Endothelial cell of umbilical vein (primary cell): ENCODE measurements at regions not wholly inside any gene's neighbourhood (a gene's known extent, or its start where the extent isn't known, plus 50 kb on each side); places are given as distances from the start of the nearest gene placed in this dataset.

Experiments used
- BruUV-seq: library from RNA; stranded (reverse); fragments of 400-500 nt; replicated peaks from 2 replicates; lab custom pipeline; 2021; lab: Mats Ljungman, UMichigan
- CTCF ChIA-PET: fragments of 300-600, 350-600 bp; sonication (Branson Sonifier 250); formaldehyde crosslinking; loops from one replicate; lab custom pipeline; 2021; ENCODE audit warnings: antibody characterized with exemption, inconsistent platforms; lab: Charles Lee
- POLR2A ChIA-PET: fragments of 300-600, 350-600 bp; sonication (Branson Sonifier 250); formaldehyde crosslinking; loops from one replicate; lab custom pipeline; 2021; ENCODE audit warnings: antibody characterized with exemption, inconsistent platforms; lab: Charles Lee
- DNase-seq: peaks from one replicate; pipeline ENCODE4 v3.0.0-alpha.2; 2011; ENCODE audit warnings: low read depth, low spot score
- FAIRE-seq: peaks from 2 replicates; lab custom pipeline; 2011; peaks lifted over from hg19 to GRCh38; lab: Jason Lieb, UNC
- H2AFZ ChIP-seq: 2 replicates; pipeline ENCODE4 v1.6.0; 2012; ENCODE audit warnings: low read depth, low read length, control low read depth, inconsistent platforms
- H3K27ac ChIP-seq: 2 replicates; pipeline ENCODE4 v1.5.1; 2011; ENCODE audit warnings: low read depth, mild to moderate bottlenecking, control low read depth, low read length, moderate library complexity; ENCODE audit not compliant: insufficient read depth
- H3K27me3 ChIP-seq, 2 experiments: 2 replicates each; pipeline versions ENCODE4 v1.6.0 to v1.6.1; 2011; ENCODE audit warnings: low read length in 2 of 2, mixed read lengths in 1 of 2; ENCODE audit not compliant: control insufficient read depth in 2 of 2, insufficient read depth in 2 of 2
- H3K36me3 ChIP-seq, 2 experiments: 2 replicates in 1 of 2; 3 replicates in 1 of 2; pipeline ENCODE4 v1.5.1; 2011; ENCODE audit warnings: low read length in 2 of 2, mild to moderate bottlenecking in 1 of 2, moderate library complexity in 1 of 2; ENCODE audit not compliant: control insufficient read depth in 2 of 2, insufficient read depth in 2 of 2; ENCODE audit errors: extremely low read depth in 1 of 2
- H3K4me1 ChIP-seq: 3 replicates; pipeline ENCODE4 v1.5.1; 2011; ENCODE audit warnings: mild to moderate bottlenecking, low read length; ENCODE audit not compliant: control insufficient read depth, insufficient read depth; ENCODE audit errors: extremely low read depth
- H3K4me2 ChIP-seq: 2 replicates; pipeline ENCODE4 v1.6.1; 2011; ENCODE audit warnings: low read length, control low read depth, mixed read lengths; ENCODE audit not compliant: insufficient read depth
- H3K4me3 ChIP-seq, 3 experiments: fragments of 200-600 bp in 1 of 3; sonication (generic), shearing (Covaris generic) in 1 of 3; replicated peaks in 1 of 3; 2 replicates each; pipeline ENCODE4 v1.5.1; 2011 to 2016; ENCODE audit warnings: control low read depth in 3 of 3, low read length in 3 of 3, mild to moderate bottlenecking in 2 of 3, inconsistent platforms in 1 of 3, low read depth in 1 of 3, moderate library complexity in 1 of 3; ENCODE audit not compliant: insufficient read depth in 1 of 3
- H3K79me2 ChIP-seq: 2 replicates; pipeline ENCODE4 v1.6.0; 2012; ENCODE audit warnings: low read length, inconsistent platforms; ENCODE audit not compliant: control insufficient read depth, insufficient read depth
- H3K9ac ChIP-seq: replicated peaks from 2 replicates; pipeline ENCODE3; 2011; ENCODE audit warnings: low read length, control low read depth; ENCODE audit not compliant: insufficient read depth; ENCODE audit errors: extremely low read depth
- H3K9me1 ChIP-seq: replicated peaks from 3 replicates; pipeline ENCODE4 v1.6.0; 2011; ENCODE audit warnings: mild to moderate bottlenecking, low read length; ENCODE audit not compliant: control insufficient read depth, insufficient read depth; ENCODE audit errors: extremely low read depth
- H3K9me3 ChIP-seq: replicated peaks from 2 replicates; pipeline ENCODE4 v1.5.1; 2012; ENCODE audit warnings: low read length, inconsistent platforms; ENCODE audit not compliant: control insufficient read depth, insufficient read depth
- H4K20me1 ChIP-seq: replicated peaks from 2 replicates; pipeline ENCODE3; 2011; ENCODE audit warnings: mild to moderate bottlenecking, low read length; ENCODE audit not compliant: control insufficient read depth, insufficient read depth; ENCODE audit errors: extremely low read depth
- EZH2 ChIP-seq: IDR thresholded peaks from 2 replicates; pipeline ENCODE4 v1.6.1; 2012; ENCODE audit warnings: borderline replicate concordance, low read depth, mild to moderate bottlenecking, moderate library complexity, low read length, inconsistent platforms; ENCODE audit not compliant: severe bottlenecking
- FOS ChIP-seq: IDR thresholded peaks from 2 replicates; pipeline ENCODE4 v1.6.1; 2011; ENCODE audit warnings: mild to moderate bottlenecking, low read length, moderate library complexity, borderline replicate concordance; ENCODE audit not compliant: insufficient read depth
- GATA2 ChIP-seq: IDR thresholded peaks from 2 replicates; pipeline ENCODE4 v1.7.0; 2011; ENCODE audit warnings: low read depth, mild to moderate bottlenecking, moderate library complexity, mixed read lengths, low read length; ENCODE audit not compliant: insufficient read length, insufficient read depth
- JUN ChIP-seq: IDR thresholded peaks from 2 replicates; pipeline ENCODE4 v1.6.1; 2011; ENCODE audit warnings: borderline replicate concordance, low read depth; ENCODE audit not compliant: insufficient read length, insufficient read depth
- MYC ChIP-seq: IDR thresholded peaks from one replicate; pipeline ENCODE4 v1.6.1; 2011; ENCODE audit warnings: mild to moderate bottlenecking, low read depth, low read length
- POLR2A ChIP-seq: IDR thresholded peaks from 2 replicates; pipeline ENCODE4 v1.6.1; 2012; ENCODE audit warnings: low read depth, mild to moderate bottlenecking, control low read depth, low read length
- POLR2AphosphoS5 ChIP-seq: IDR thresholded peaks from 2 replicates; pipeline ENCODE4 v1.6.1; 2012; ENCODE audit warnings: low read depth, mild to moderate bottlenecking, control low read depth, low read length, moderate library complexity; ENCODE audit not compliant: insufficient read depth
- dilution Hi-C: fragments of 300-500 bp; cut with MboI; formaldehyde crosslinking; loops from one replicate; pipeline ENCODE4 v1.15.0; 2019; ENCODE audit warnings: low sequenced_read_pairs; ENCODE audit not compliant: extremely low pct_ligation_motif_present
- intact Hi-C: fragments of 100-400 bp; cut with micrococcal nuclease; formaldehyde crosslinking; loops from one replicate; pipeline ENCODE4 v1.10.0; 2022
- TF ChIP-seq, protein P1 (sequence below): IDR thresholded peaks from 2 replicates; pipeline ENCODE4 v1.6.1; 2011; ENCODE audit not compliant: insufficient read depth, insufficient read length
- TF ChIP-seq, protein P2 (sequence below), 2 donors: IDR thresholded peaks; 1 replicate in 1 of 2; 2 replicates in 1 of 2; pipeline ENCODE4 v1.5.1; 2011; ENCODE audit warnings: low read length in 2 of 2, mild to moderate bottlenecking in 2 of 2, moderate library complexity in 2 of 2, control low read depth in 1 of 2, inconsistent platforms in 1 of 2, low read depth in 1 of 2; ENCODE audit not compliant: insufficient read depth in 1 of 2; ENCODE audit errors: extremely low read depth in 1 of 2

DNA sequence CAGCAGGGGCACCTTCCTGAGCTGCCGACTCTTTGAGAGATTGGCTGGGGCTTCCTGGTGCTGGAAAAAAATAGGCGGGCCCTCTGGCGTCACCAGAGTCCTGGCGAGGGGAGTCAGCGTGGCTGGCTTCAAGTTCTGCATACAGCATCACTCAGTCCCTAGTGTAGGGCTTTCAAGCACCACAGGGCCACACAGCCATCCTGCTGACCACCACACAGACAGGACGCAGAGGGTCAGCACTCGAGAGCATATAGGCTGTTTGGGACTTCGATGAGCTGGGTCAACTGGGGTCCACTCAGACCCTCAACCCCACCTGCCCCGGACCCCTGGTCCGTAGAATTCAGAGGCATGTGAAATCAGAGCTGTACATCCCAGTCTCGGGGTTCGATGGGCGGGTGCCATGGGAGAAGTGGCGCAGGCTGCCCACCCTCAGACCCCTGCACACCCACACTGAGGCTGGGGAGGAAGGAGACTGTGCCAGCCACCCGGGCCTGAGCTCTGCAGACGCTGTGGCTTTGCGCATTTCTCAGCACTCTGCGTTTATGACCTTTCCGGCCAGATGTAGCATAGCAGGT is 1131.9 kb downstream of the BRD1 start:
- intact Hi-C loops = no loop called here
- POLR2A ChIA-PET = no interaction called here

More for the DNA sequence above, 1131.9 kb downstream of the BRD1 start:
- FAIRE-seq (no peak), DNase-seq (no peak)
- dilution Hi-C loops = no loop called here
- H3K4me1 ChIP-seq = no peaks in the 10 kb centered on the region
- BruUV-seq = no TSS peak
- TF ChIP-seq EZH2 (no peak), GATA2 (no peak), JUN (no peak), MYC (no peak), FOS (no peak), POLR2A (no peak), POLR2AphosphoS5 (no peak)
- TF ChIP-seq, protein P1, sequence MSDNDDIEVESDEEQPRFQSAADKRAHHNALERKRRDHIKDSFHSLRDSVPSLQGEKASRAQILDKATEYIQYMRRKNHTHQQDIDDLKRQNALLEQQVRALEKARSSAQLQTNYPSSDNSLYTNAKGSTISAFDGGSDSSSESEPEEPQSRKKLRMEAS = no peak
- TF ChIP-seq, protein P2, sequence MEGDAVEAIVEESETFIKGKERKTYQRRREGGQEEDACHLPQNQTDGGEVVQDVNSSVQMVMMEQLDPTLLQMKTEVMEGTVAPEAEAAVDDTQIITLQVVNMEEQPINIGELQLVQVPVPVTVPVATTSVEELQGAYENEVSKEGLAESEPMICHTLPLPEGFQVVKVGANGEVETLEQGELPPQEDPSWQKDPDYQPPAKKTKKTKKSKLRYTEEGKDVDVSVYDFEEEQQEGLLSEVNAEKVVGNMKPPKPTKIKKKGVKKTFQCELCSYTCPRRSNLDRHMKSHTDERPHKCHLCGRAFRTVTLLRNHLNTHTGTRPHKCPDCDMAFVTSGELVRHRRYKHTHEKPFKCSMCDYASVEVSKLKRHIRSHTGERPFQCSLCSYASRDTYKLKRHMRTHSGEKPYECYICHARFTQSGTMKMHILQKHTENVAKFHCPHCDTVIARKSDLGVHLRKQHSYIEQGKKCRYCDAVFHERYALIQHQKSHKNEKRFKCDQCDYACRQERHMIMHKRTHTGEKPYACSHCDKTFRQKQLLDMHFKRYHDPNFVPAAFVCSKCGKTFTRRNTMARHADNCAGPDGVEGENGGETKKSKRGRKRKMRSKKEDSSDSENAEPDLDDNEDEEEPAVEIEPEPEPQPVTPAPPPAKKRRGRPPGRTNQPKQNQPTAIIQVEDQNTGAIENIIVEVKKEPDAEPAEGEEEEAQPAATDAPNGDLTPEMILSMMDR (IDR thresholded peaks at IDR 0.05; ENCODE audit: extremely low read depth in 1 of 2, insufficient read depth in 1 of 2, low read depth in 1 of 2, low read length in 2 of 2) = no peak
- no peaks in the 10 kb centered on the region for H4K20me1 ChIP-seq
- H3K9me1 ChIP-seq = no peaks in the 10 kb centered on the region
- H3K36me3 ChIP-seq = no peaks in the 10 kb centered on the region
- no peak overlapping the region for H3K4me2 ChIP-seq
- H3K4me3 ChIP-seq = no peak overlapping the region
- H3K27me3 ChIP-seq = no peaks in the 10 kb centered on the region
- H3K79me2 ChIP-seq = no peaks in the 10 kb centered on the region
- H3K27ac ChIP-seq = no peak overlapping the region
- CTCF ChIA-PET = no interaction called here
- H3K9ac ChIP-seq = no peak overlapping the region
- peaks cover 13% of the 10 kb centered on the region for H3K9me3 ChIP-seq
- no peak overlapping the region for H2AFZ ChIP-seq
